GM23248 (cell line): ENCODE measurements at regions not wholly inside any gene's neighbourhood (a gene's known extent, or its start where the extent isn't known, plus 50 kb on each side); places are given as distances from the start of the nearest gene placed in this dataset.
A peak's percentile ranks its signal among the peaks of the same experiment; 100 is the strongest.
"Not testable (repeated sequence)": the region's sequence is repeated elsewhere in the genome, so short reads cannot be mapped to it uniquely, and the experiment has no call there.

ENCODE experiments used
- DNase-seq: peaks from one replicate; pipeline ENCODE4 v3.0.0-alpha.2; 2015
- H2AFZ ChIP-seq: fragments of 200-600 bp; sonication (generic); 2 replicates; pipeline ENCODE4 v1.6.1; 2016; ENCODE audit warnings: antibody characterized with exemption
- H3F3A ChIP-seq: fragments of 200-600 bp; sonication (generic); 2 replicates; pipeline ENCODE4 v1.6.1; 2016; ENCODE audit warnings: mild to moderate bottlenecking, antibody characterized with exemption, mixed run types; ENCODE audit not compliant: insufficient read depth
- H3K27ac ChIP-seq: fragments of 200-600 bp; sonication (generic); 2 replicates; pipeline ENCODE4 v1.5.1; 2016; ENCODE audit warnings: mild to moderate bottlenecking
- H3K27me3 ChIP-seq: fragments of 200-600 bp; sonication (generic); replicated peaks from 2 replicates; pipeline ENCODE4 v1.6.1; 2016; ENCODE audit warnings: mild to moderate bottlenecking; ENCODE audit not compliant: insufficient read depth
- H3K36me3 ChIP-seq: fragments of 200-600 bp; sonication (generic); 2 replicates; pipeline ENCODE4 v1.6.1; 2016; ENCODE audit warnings: low read depth, mild to moderate bottlenecking
- H3K4me1 ChIP-seq: fragments of 200-600 bp; sonication (generic); 2 replicates; pipeline ENCODE4 v1.6.1; 2016; ENCODE audit warnings: mild to moderate bottlenecking; ENCODE audit not compliant: insufficient read depth
- H3K4me2 ChIP-seq: fragments of 200-600 bp; sonication (generic); one replicate; pipeline ENCODE4 v1.6.1; 2016; ENCODE audit warnings: mild to moderate bottlenecking; ENCODE audit not compliant: unreplicated experiment
- H3K4me3 ChIP-seq: fragments of 200-600 bp; sonication (generic); 2 replicates; pipeline ENCODE4 v1.5.1; 2016; ENCODE audit warnings: mild to moderate bottlenecking
- H3K79me2 ChIP-seq: fragments of 200-600 bp; sonication (generic); 2 replicates; pipeline ENCODE4 v1.6.1; 2016; ENCODE audit warnings: mild to moderate bottlenecking; ENCODE audit not compliant: insufficient read depth
- H3K9ac ChIP-seq: fragments of 200-600 bp; sonication (generic); 2 replicates; pipeline ENCODE4 v1.6.1; 2016; ENCODE audit warnings: mild to moderate bottlenecking
- H3K9me2 ChIP-seq: fragments of 200-600 bp; sonication (generic); 2 replicates; pipeline ENCODE4 v1.6.1; 2016; ENCODE audit warnings: mixed run types, mild to moderate bottlenecking, moderate library complexity; ENCODE audit not compliant: insufficient read depth
- H3K9me3 ChIP-seq: fragments of 200-600 bp; sonication (generic); one replicate; pipeline ENCODE4 v1.6.1; 2017; ENCODE audit warnings: low read depth
- H4K20me1 ChIP-seq: fragments of 200-600 bp; sonication (generic); 2 replicates; pipeline ENCODE4 v1.6.0; 2016; ENCODE audit not compliant: insufficient read depth
- EZH2 ChIP-seq: fragments of 200-600 bp; sonication (generic); IDR thresholded peaks from 2 replicates; pipeline ENCODE4 v1.6.1; 2018; ENCODE audit warnings: antibody characterized with exemption, mild to moderate bottlenecking; ENCODE audit not compliant: insufficient read depth, poor library complexity, severe bottlenecking
- EZH2phosphoT487 ChIP-seq: fragments of 200-600 bp; sonication (generic); IDR thresholded peaks from 2 replicates; pipeline ENCODE4 v1.6.1; 2018; ENCODE audit warnings: antibody characterized with exemption, moderate library complexity, mild to moderate bottlenecking, low read depth; ENCODE audit not compliant: insufficient read depth
- WGBS, 2 experiments: methylation state at CpG; one replicate each; pipeline ENCODE4 v1.1.6; 2015 to 2017; ENCODE audit warnings: low lambda C conversion rate in 2 of 2, low coverage in 1 of 2; ENCODE audit errors: missing lambda C conversion rate in 2 of 2; 5-methylcytosine and 5-hydroxymethylcytosine counted together
- in situ Hi-C: fragments of 300-500 bp; cut with MboI; formaldehyde crosslinking; loops from 2 replicates; pipeline ENCODE4 v1.15.0; 2020

- TF ChIP-seq EZH2phosphoT487 (no peak), EZH2 (no peak)
- DNase-seq, result peak; percentile 4
These were observed 642.4 kb downstream of the TRIML1 start for GRCh38 chr4:188781655-188782054.

GRCh38 chr4:188783175-188783574 is 643.9 kb downstream of the TRIML1 start:
- DNase-seq, result no peak
- Histone ChIP-seq H3K36me3 (no peaks in the 10 kb centered on the region), H3K9me2 (no peaks in the 10 kb centered on the region), H2AFZ (no peak overlapping the region), H3K9me3 (no peaks in the 10 kb centered on the region), H3K79me2 (no peaks in the 10 kb centered on the region), H3K9ac (no peak overlapping the region), H3K4me3 (no peak overlapping the region), H3K27me3 (no peaks in the 10 kb centered on the region), H3K4me2 (no peak overlapping the region), H3K4me1 (no peaks in the 10 kb centered on the region), H3F3A (no peaks in the 10 kb centered on the region), H3K27ac (no peak overlapping the region), H4K20me1 (no peaks in the 10 kb centered on the region)
- in situ Hi-C loops, result no loop called here
- WGBS, 2 experiments, result 20 to 23% methylated on average over 4 of the region's 4 CpGs
- no peak for TF ChIP-seq EZH2phosphoT487
- no peak for TF ChIP-seq EZH2

More at GRCh38 chr4:188781655-188782054, 642.4 kb downstream of the TRIML1 start:
- Histone ChIP-seq H3K79me2 (no peaks in the 10 kb centered on the region), H3F3A (no peaks in the 10 kb centered on the region), H3K36me3 (no peaks in the 10 kb centered on the region), H3K27me3 (no peaks in the 10 kb centered on the region), H4K20me1 (no peaks in the 10 kb centered on the region), H3K4me3 (no peak overlapping the region), H3K9ac (no peak overlapping the region), H2AFZ (no peak overlapping the region), H3K9me2 (no peaks in the 10 kb centered on the region), H3K4me2 (no peak overlapping the region), H3K9me3 (no peaks in the 10 kb centered on the region), H3K4me1 (no peaks in the 10 kb centered on the region), H3K27ac (no peak overlapping the region)
- 20 to 26% methylated on average over 3 of the region's 3 CpGs for WGBS, 2 experiments
- in situ Hi-C loops, result no loop called here

- Histone ChIP-seq H3K27me3 (no peaks in the 10 kb centered on the region), H3K27ac (no peak overlapping the region), H4K20me1 (no peaks in the 10 kb centered on the region), H2AFZ (no peak overlapping the region), H3K36me3 (no peaks in the 10 kb centered on the region), H3K4me1 (no peaks in the 10 kb centered on the region), H3K4me2 (no peak overlapping the region), H3F3A (no peaks in the 10 kb centered on the region), H3K9me2 (no peaks in the 10 kb centered on the region), H3K9ac (no peak overlapping the region), H3K79me2 (no peaks in the 10 kb centered on the region), H3K4me3 (no peak overlapping the region), H3K9me3 (no peaks in the 10 kb centered on the region)
- DNase-seq, result no peak
- WGBS, 2 experiments, result 6 to 10% methylated on average over 7 of the region's 7 CpGs
- in situ Hi-C loops, result no loop called here
- no peak for TF ChIP-seq EZH2
- TF ChIP-seq EZH2phosphoT487, result no peak
These were observed 644.4 kb downstream of the TRIML1 start for GRCh38 chr4:188783606-188784160.

DNA sequence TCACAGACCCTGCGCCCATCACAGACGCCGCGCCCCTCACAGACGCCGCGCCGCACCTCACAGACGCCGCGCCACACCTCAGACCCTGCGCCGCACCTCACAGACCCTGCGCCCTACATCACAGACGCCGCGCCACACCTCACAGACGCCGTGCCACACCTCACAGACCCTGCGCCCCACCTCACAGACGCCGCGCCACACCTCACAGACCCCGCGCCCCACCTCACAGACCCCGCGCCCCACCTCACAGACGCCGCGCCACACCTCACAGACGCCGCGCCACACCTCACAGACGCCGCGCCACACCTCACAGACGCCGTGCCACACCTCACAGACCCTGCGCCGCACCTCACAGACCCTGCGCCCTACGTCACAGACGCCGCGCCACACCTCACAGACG is 657.4 kb downstream of the TRIML1 start:
- H3K4me2 ChIP-seq, H2AFZ ChIP-seq, H3K27me3 ChIP-seq, H3K9me3 ChIP-seq, DNase-seq, H4K20me1 ChIP-seq, H3K27ac ChIP-seq, H3F3A ChIP-seq, H3K36me3 ChIP-seq, H3K9me2 ChIP-seq, H3K79me2 ChIP-seq, H3K4me1 ChIP-seq, H3K4me3 ChIP-seq, in situ Hi-C loops, H3K9ac ChIP-seq: not testable (repeated sequence)
- WGBS, 2 experiments, result 78 to 80% methylated on average over 1 to 23 of the region's 46 CpGs

DNA sequence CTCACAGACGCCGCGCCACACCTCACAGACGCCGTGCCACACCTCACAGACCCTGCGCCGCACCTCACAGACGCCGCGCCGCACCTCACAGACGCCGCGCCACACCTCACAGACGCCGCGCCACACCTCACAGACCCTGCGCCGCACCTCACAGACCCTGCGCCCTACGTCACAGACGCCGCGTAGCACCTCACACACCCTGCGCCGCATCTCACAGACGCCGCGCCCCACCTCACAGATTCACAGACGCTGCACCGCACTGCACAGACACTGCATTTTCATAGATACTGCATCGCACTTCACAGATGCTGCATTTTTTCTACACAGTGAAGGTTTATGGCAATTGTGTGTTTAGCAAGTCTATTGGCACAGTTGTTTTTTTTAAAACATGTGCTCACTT is 657.8 kb downstream of the TRIML1 start:
- H3F3A ChIP-seq, H3K36me3 ChIP-seq, H3K27me3 ChIP-seq, H3K9me3 ChIP-seq, in situ Hi-C loops, H3K4me2 ChIP-seq, H3K9ac ChIP-seq, H3K4me1 ChIP-seq, H3K4me3 ChIP-seq, H2AFZ ChIP-seq, H3K27ac ChIP-seq, H4K20me1 ChIP-seq, DNase-seq, H3K9me2 ChIP-seq, H3K79me2 ChIP-seq: not testable (repeated sequence)
- 74 to 88% methylated on average over 8 to 23 of the region's 32 CpGs for WGBS, 2 experiments
